Breast epithelium (tissue), 4 donors: ENCODE measurements at regions not wholly inside any gene's neighbourhood (a gene's known extent, or its start where the extent isn't known, plus 50 kb on each side); places are given as distances from the start of the nearest gene placed in this dataset.
"Not testable (repeated sequence)": the region's sequence is repeated elsewhere in the genome, so short reads cannot be mapped to it uniquely, and the experiment has no call there.

Source experiments
- DNase-seq, 2 donors: peaks; one replicate each; pipeline ENCODE4 v3.0.0-alpha.2; 2019; ENCODE audit warnings: low spot score in 2 of 2
- H3K27ac ChIP-seq, 2 donors: fragments of 200-600 bp; sonication (generic) in 1 of 2; one replicate each; pipeline ENCODE4 v1.5.1; 2016 to 2019; ENCODE audit warnings: mild to moderate bottlenecking in 1 of 2
- H3K27me3 ChIP-seq, 2 donors: fragments of 200-600 bp; sonication (generic) in 1 of 2; one replicate each; pipeline versions ENCODE4 v1.5.1 to v1.6.0; 2017 to 2019; ENCODE audit warnings: control low read depth in 1 of 2, mild to moderate bottlenecking in 1 of 2
- H3K36me3 ChIP-seq: fragments of 200-600 bp; one replicate; pipeline ENCODE4 v1.5.1; 2019
- H3K4me1 ChIP-seq, 2 donors: fragments of 200-600 bp; sonication (generic); one replicate each; pipeline ENCODE4 v1.5.1; 2016 to 2019; ENCODE audit warnings: control low read depth in 1 of 2
- H3K4me3 ChIP-seq, 3 donors: fragments of 200-600 bp; sonication (generic); 1 replicate in 2 of 3; 2 replicates in 1 of 3; pipeline ENCODE4 v1.5.1; 2016 to 2019; ENCODE audit warnings: mild to moderate bottlenecking in 3 of 3, moderate library complexity in 2 of 3
- H3K9me3 ChIP-seq, 2 donors: fragments of 200-600 bp; sonication (generic) in 1 of 2; one replicate each; pipeline ENCODE4 v1.5.1; 2016 to 2019; ENCODE audit warnings: control low read depth in 1 of 2
- CTCF ChIP-seq, 3 donors: fragments of 450-650 bp; IDR thresholded peaks; one replicate each; pipeline ENCODE4 v1.5.1; 2016 to 2017; ENCODE audit warnings: antibody characterized with exemption in 3 of 3, mild to moderate bottlenecking in 3 of 3, moderate library complexity in 3 of 3
- POLR2A ChIP-seq: fragments of 450-650 bp; IDR thresholded peaks from one replicate; pipeline ENCODE4 v1.6.1; 2016; ENCODE audit warnings: antibody characterized with exemption, mild to moderate bottlenecking, moderate library complexity
- POLR2AphosphoS5 ChIP-seq, 3 donors: sonication (generic); formaldehyde crosslinking; IDR thresholded peaks; one replicate each; pipeline ENCODE4 v1.6.1; 2017; ENCODE audit warnings: antibody characterized with exemption in 3 of 3
- intact Hi-C: fragments of 100-400 bp; cut with DNase I; formaldehyde crosslinking; loops from one replicate; pipeline ENCODE4 v1.15.1; 2023; ENCODE audit warnings: low total_unique reads

DNA sequence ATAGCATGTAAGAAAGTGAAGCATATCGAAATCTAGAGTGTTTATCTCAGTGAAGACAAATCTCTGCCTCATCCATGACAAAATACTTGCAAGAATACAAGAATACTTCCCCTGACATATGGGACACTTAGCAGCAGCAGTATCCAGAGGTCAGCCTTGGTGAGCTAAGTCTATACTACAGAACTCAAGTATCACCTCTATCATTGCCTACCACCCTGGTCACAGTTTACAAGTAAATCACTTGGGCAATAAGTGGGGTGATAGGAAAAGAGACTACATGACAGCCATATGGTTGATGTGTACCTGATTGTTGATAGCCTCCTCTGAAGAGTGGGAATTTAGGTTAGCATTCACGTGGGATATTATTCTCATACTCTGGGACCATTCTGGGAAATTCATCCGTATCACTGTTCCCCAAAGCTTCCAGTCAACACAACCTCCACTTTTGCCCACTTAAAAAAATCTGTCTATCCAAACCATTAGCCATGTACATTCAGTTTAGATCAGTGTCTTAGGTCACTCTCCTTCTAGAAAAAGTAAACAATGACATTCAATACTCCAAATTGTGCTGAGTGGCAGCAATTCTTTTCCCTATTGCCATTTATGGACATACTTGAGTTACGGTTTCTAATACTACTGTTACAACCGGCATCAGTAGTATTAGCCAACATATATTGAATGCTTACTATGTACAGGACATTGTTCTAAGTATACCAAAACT lies 118.2 kb upstream of the PRSS16 start:
- Histone ChIP-seq H3K36me3 (no peaks in the 10 kb centered on the region), H3K4me3 (no peak overlapping the region), H3K27me3 (no peaks in the 10 kb centered on the region), H3K27ac (no peak overlapping the region), H3K9me3 (no peaks in the 10 kb centered on the region), H3K4me1 (peaks cover 0 to 3% of the 10 kb centered on the region in 2 donors)
- no peak for DNase-seq
- intact Hi-C loops = no loop called here
- TF ChIP-seq CTCF (IDR thresholded peaks at IDR 0.05) (no peak), POLR2A (no peak), POLR2AphosphoS5 (IDR thresholded peaks at IDR 0.05) (no peak)

- no peaks in the 10 kb centered on the region for H3K9me3 ChIP-seq
- H3K36me3 ChIP-seq = no peaks in the 10 kb centered on the region
- H3K4me3 ChIP-seq = no peak overlapping the region
- no peak for DNase-seq
- no peak overlapping the region for H3K27ac ChIP-seq
- no peak for TF ChIP-seq POLR2A
- peaks cover 0 to 3% of the 10 kb centered on the region in 2 donors for H3K4me1 ChIP-seq
- no peaks in the 10 kb centered on the region for H3K27me3 ChIP-seq
- intact Hi-C loops = no loop called here
Observed at GRCh38 chr6:27129917-27130316, 117.6 kb upstream of the PRSS16 start.

- Histone ChIP-seq H3K9me3 (no peaks in the 10 kb centered on the region), H3K27ac (peak overlapping the region; percentile 71 to 88)
- intact Hi-C loops = no loop called here
Observed at GRCh38 chr6:27130668-27131428, 116.7 kb upstream of the PRSS16 start.

GRCh38 chr6:27132282-27132531 lies 115.3 kb upstream of the PRSS16 start:
- H3K9me3 ChIP-seq, H3K4me1 ChIP-seq, DNase-seq, H3K36me3 ChIP-seq, intact Hi-C loops, H3K27me3 ChIP-seq: not testable (repeated sequence)
- H3K4me3 ChIP-seq = peak overlapping the region; percentile 46 to 66 (median 63)
- H3K27ac ChIP-seq = peak overlapping the region; percentile 88 to 89

More at GRCh38 chr6:27130668-27131428, 116.7 kb upstream of the PRSS16 start:
- Histone ChIP-seq H3K36me3 (no peaks in the 10 kb centered on the region), H3K4me1 (peaks cover 0 to 3% of the 10 kb centered on the region in 2 donors), H3K4me3 (peak overlapping the region; percentile 46 to 66 (median 63)), H3K27me3 (no peaks in the 10 kb centered on the region)
- TF ChIP-seq POLR2A (no peak), CTCF (IDR thresholded peaks at IDR 0.05) (no peak), POLR2AphosphoS5 (IDR thresholded peaks at IDR 0.05) (no peak)
- no peak for DNase-seq

DNA sequence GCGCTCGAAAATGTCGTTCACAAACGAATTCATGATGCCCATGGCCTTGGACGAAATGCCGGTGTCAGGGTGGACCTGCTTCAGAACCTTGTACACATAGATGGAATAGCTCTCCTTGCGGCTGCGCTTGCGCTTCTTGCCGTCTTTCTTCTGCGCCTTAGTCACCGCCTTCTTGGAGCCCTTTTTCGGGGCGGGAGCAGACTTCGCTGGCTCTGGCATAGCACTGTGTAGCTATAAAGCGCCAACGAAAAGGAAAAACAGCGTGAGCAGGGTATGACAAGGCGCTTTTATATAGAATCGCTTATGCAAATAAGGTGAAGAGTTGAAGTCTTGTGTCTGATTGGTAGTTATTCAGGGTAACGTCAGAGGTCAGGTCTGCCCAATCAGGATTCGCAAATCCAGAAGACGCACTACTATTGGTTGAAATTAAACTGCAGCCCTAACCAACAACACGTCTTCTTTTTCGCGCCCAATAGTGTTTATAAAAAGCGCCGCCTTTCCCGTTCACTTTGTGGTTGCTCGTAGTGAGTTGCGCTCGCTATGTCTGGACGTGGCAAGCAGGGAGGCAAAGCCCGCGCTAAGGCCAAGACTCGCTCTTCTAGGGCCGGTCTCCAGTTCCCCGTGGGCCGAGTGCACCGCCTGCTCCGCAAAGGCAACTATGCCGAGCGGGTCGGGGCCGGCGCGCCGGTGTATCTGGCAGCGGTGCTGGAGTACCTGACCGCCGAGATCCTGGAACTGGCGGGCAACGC lies 114.8 kb upstream of the PRSS16 start:
- DNase-seq = peak; percentile 76 to 97
- H3K36me3 ChIP-seq = no peaks in the 10 kb centered on the region
- H3K9me3 ChIP-seq = no peaks in the 10 kb centered on the region
- H3K4me3 ChIP-seq = peak overlapping the region; percentile 46 to 66 (median 63)
- H3K27me3 ChIP-seq = no peaks in the 10 kb centered on the region
- intact Hi-C loops = no loop called here
- H3K4me1 ChIP-seq = peaks cover 0 to 3% of the 10 kb centered on the region in 2 donors
- peak overlapping the region; percentile 88 to 89 for H3K27ac ChIP-seq
- TF ChIP-seq CTCF (IDR thresholded peaks at IDR 0.05) = no peak
- peak; percentile 63 for TF ChIP-seq POLR2A
- peak; percentile 89 to 95 (median 90) for TF ChIP-seq POLR2AphosphoS5 (IDR thresholded peaks at IDR 0.05)
